ENCODE measurements at regions not wholly inside any gene's neighbourhood (a gene's known extent, or its start where the extent isn't known, plus 50 kb on each side); places are given as distances from the start of the nearest gene placed in this dataset.

DNA sequence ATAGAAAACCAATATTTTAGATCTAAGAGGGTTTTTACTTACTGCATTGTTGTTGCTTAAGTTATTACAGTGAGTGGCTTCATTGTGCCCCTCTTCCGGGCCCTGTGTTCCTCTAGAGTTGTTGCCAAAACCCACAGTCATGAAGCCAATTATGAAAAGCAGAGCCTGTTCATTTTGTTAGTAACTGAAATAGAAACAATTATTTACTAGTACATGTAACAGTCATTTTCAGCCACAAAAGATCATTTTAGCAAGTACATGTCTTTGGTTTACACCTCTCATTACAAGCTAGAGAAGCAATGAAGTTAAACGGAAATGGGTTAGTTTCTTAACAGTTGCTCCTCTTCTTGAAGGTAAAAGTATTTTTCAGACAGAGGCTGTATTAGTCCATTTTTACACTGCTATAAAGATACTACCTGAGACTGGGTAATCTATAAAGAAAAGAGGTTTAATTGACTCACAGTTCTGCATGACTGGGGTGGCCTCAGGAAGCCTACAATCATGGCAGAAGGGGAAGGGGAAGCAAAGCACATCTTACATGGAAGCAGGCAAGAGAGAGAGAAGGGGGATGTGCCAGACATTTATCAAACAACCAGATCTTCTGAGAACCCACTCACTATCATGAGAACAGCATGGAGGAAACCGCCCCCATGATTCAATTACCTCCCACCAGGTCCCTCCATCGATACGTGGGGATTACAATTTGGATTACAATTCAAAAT, 380.5 kb downstream of the SFMBT2 start:
- TF ChIP-seq, protein P1, sequence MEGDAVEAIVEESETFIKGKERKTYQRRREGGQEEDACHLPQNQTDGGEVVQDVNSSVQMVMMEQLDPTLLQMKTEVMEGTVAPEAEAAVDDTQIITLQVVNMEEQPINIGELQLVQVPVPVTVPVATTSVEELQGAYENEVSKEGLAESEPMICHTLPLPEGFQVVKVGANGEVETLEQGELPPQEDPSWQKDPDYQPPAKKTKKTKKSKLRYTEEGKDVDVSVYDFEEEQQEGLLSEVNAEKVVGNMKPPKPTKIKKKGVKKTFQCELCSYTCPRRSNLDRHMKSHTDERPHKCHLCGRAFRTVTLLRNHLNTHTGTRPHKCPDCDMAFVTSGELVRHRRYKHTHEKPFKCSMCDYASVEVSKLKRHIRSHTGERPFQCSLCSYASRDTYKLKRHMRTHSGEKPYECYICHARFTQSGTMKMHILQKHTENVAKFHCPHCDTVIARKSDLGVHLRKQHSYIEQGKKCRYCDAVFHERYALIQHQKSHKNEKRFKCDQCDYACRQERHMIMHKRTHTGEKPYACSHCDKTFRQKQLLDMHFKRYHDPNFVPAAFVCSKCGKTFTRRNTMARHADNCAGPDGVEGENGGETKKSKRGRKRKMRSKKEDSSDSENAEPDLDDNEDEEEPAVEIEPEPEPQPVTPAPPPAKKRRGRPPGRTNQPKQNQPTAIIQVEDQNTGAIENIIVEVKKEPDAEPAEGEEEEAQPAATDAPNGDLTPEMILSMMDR (IDR thresholded peaks at IDR 0.05; ENCODE audit: low read depth, low read length, missing control alignments): no peak

DNA sequence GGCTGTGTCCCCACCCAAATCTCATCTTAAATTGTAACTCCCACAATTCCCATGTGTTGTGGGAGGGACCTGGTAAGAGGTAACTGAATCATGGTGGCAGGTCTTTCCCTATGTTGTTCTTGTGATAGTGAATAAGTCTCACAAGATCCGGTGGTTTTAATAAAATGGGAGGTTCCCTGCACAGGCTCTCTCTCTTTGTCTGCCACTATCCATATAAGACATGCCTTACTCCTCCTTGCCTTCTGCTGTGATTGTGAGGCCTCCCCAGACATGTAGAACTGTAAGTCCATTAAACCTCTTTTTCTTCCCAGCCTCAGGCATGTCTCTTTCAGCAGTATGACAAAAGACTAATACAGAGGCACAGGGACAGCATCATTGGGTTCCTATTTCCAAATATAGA, 381.2 kb downstream of the SFMBT2 start:
- no peak for DNase-seq (ENCODE audit: extremely low read depth, low read depth)
- TF ChIP-seq, protein P1 (IDR thresholded peaks at IDR 0.05; ENCODE audit: low read depth, low read length, missing control alignments): no peak
- no peak overlapping the region for H3K4me3 ChIP-seq (replicated peaks; ENCODE audit: low read depth, low read length)

More for the DNA sequence above, 380.5 kb downstream of the SFMBT2 start:
- H3K4me3 ChIP-seq (replicated peaks; ENCODE audit: low read depth, low read length): no peak overlapping the region
- DNase-seq (ENCODE audit: extremely low read depth, low read depth): no peak

DNA sequence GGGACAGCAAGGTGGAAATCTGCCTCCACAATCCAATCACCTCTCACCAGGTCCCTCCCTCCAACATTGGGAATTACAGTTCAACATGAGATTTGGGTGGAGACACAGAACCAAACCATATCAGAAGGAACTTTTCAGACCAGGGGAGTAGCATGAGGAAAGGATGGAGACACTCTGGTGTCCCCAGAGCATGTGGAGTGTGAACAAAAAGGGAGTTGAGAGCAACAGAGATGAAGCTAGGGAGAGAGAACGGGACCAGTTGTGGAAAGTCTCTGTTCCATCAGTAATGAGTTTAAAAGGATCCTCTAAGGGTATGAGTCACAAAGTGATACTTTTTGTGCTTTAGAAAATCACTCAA, 382.0 kb downstream of the SFMBT2 start:
- no peak for DNase-seq (ENCODE audit: extremely low read depth, low read depth)
- no peak overlapping the region for H3K4me3 ChIP-seq (replicated peaks; ENCODE audit: low read depth, low read length)

DNA sequence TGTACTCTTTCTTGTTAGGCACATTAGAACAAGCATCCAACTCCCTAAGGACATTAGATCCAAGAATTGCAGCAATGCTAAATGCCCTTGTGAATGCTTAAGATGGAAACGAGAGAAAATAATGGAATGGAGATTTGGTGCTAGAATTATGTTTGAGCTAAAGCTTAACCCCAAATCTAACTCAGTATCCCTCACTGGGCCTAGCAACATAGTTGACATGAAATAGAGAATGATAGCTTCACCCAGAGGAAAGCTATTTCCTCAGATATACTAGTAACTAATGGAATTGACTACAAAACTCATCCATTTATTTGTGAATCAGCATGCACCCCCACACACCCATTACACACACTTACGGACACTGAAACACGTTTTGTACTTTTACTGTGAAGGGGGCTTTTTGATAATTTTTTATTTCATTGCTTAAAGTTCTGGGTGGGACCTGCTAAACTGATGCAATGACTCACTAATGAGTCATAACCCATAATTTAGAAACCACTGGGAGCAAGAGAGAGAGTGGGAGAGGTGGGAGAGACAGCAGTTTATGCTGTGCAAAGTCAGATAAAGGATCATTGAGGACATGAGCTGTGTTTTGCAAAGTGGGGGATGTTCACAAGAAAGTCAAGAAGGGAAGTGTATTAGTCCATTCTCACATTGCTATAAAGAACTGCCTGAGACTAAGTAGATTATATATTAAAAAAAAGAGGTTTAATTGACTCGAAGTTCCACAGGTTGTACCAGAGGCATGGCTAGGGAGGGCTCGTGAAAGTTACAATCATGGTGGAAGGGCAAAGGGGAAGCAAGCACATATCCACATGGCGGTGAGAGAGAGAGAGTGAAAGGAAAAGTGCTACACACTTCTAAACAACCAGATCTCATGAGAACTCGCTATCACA, 382.7 kb downstream of the SFMBT2 start:
- TF ChIP-seq, protein P1 (IDR thresholded peaks at IDR 0.05; ENCODE audit: low read depth, low read length, missing control alignments): no peak
- H3K4me3 ChIP-seq (replicated peaks; ENCODE audit: low read depth, low read length): no peak overlapping the region
- DNase-seq (ENCODE audit: extremely low read depth, low read depth): peak; percentile 1

More for the DNA sequence above, 382.0 kb downstream of the SFMBT2 start:
- TF ChIP-seq, protein P1 (IDR thresholded peaks at IDR 0.05; ENCODE audit: low read depth, low read length, missing control alignments): no peak

DNA sequence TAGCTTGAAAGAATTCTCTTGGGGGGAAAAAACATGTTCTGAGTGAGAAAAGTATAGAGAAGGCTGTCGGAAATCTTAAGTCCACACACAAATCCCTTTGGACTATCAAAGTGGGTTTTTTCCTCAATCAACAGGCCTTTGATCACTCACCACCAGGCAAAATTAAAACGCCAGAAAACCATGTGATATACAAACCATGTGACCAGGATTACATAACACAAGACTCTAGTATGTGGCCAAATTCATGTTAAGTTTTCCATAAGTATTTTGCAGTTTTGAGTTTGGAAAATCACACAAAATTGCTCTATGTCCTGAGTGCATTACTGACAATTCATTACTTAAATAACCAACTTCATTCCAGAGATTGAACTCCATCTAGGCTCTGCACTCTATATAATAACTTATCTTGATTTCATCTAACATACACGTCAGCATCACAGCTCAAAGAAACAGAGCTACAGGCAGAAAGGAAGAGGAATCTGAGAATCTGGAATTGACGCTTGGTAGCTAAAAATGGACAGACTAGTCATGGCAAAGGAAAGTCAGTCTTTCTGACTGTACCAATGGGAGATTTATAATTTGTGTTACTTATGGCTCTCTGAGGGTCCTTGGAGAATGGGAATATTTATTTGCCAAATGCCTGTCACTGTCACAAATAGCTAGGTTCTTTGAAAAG, 383.5 kb downstream of the SFMBT2 start:
- TF ChIP-seq, protein P1 (IDR thresholded peaks at IDR 0.05; ENCODE audit: low read depth, low read length, missing control alignments): no peak
- DNase-seq (ENCODE audit: extremely low read depth, low read depth): no peak
- H3K4me3 ChIP-seq (replicated peaks; ENCODE audit: low read depth, low read length): no peak overlapping the region

DNA sequence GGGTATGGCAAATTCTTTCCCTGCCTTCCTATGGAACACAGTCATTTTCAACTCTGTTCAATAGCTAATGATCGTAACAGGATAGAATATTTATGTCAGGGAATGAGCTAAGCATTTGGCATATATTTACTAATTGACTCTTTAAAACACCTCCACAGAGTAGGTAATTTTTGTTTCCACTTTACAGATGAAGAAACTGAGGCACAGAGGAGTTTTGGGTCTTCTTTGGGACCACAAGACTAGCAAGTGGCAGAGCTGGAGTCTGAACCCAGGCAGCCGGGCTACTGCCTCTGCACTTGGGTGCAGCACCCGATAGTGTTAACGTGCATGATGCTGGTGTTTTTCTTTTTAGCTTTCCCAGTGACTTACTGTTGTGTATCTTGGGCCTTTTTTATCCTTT, 384.0 kb downstream of the SFMBT2 start:
- H3K4me3 ChIP-seq (replicated peaks; ENCODE audit: low read depth, low read length): no peak overlapping the region
- DNase-seq (ENCODE audit: extremely low read depth, low read depth): no peak
- TF ChIP-seq, protein P1 (IDR thresholded peaks at IDR 0.05; ENCODE audit: low read depth, low read length, missing control alignments): no peak

All from HFF-Myc (cell line).